ENCODE measurements at regions not wholly inside any gene's neighbourhood (a gene's known extent, or its start where the extent isn't known, plus 50 kb on each side); places are given as distances from the start of the nearest gene placed in this dataset.
"Not testable (repeated sequence)": the region's sequence is repeated elsewhere in the genome, so short reads cannot be mapped to it uniquely, and the experiment has no call there.

- TF ChIP-seq CTCF (IDR thresholded peaks at IDR 0.05; ENCODE audit: low read depth, low read length, poor library complexity, severe bottlenecking), result peak; percentile 12
- not testable (repeated sequence) for TF ChIP-seq EZH2phosphoT487 (IDR thresholded peaks at IDR 0.05; ENCODE audit: borderline replicate concordance, low read length)
Measured at GRCh38 chrX:89350024-89350423, 571.7 kb upstream of the TGIF2LX start.

Measured in DOHH2 (cell line).